ENCODE measurements at regions not wholly inside any gene's neighbourhood (a gene's known extent, or its start where the extent isn't known, plus 50 kb on each side); places are given as distances from the start of the nearest gene placed in this dataset.
"Not testable (repeated sequence)": the region's sequence is repeated elsewhere in the genome, so short reads cannot be mapped to it uniquely, and the experiment has no call there.

GRCh38 chr12:124070394-124071074, 97.5 kb downstream of the ZNF664 start:
- H3K27ac ChIP-seq (ENCODE audit: low read length); H3K4me3 ChIP-seq (ENCODE audit: low read depth in 2 of 2, low read length in 2 of 2); CTCF ChIA-PET; H3K9me3 ChIP-seq (ENCODE audit: control insufficient read depth, insufficient read depth, low read depth, low read length); DNase-seq (ENCODE audit: low read depth, low spot score); in situ Hi-C loops (cut with HindIII; ENCODE audit: low pct_unique_long_range_greater_than_20kb, low sequenced_read_pairs); intact Hi-C loops (cut with micrococcal nuclease; ENCODE audit: unreplicated experiment); H3K4me1 ChIP-seq (ENCODE audit: control insufficient read depth, insufficient read depth, low read length); POLR2A ChIA-PET; H3K27me3 ChIP-seq (ENCODE audit: control insufficient read depth, insufficient read depth, low read length); BruUV-seq (replicated peaks); ATAC-seq; H3K36me3 ChIP-seq (ENCODE audit: control insufficient read depth, insufficient read depth, low read length): not testable (repeated sequence)

GRCh38 chr12:124071075-124071443, 98.0 kb downstream of the ZNF664 start:
- Histone ChIP-seq H3K27me3 (ENCODE audit: control insufficient read depth, insufficient read depth, low read length) (no peaks in the 10 kb centered on the region), H3K27ac (ENCODE audit: low read length) (no peak overlapping the region), H3K36me3 (ENCODE audit: control insufficient read depth, insufficient read depth, low read length) (no peaks in the 10 kb centered on the region), H3K4me1 (ENCODE audit: control insufficient read depth, insufficient read depth, low read length) (no peaks in the 10 kb centered on the region), H3K4me3 (ENCODE audit: low read depth in 2 of 2, low read length in 2 of 2) (no peak overlapping the region), H3K9me3 (ENCODE audit: control insufficient read depth, insufficient read depth, low read depth, low read length) (peaks cover 2% of the 10 kb centered on the region; the same call in 1 of the 2 replicates)
- in situ Hi-C loops (cut with HindIII; ENCODE audit: low pct_unique_long_range_greater_than_20kb, low sequenced_read_pairs): no loop called here
- DNase-seq (ENCODE audit: low read depth, low spot score): no peak
- no TSS peak for BruUV-seq (replicated peaks)
- ChIA-PET CTCF (interaction anchor here (0.7 kb wide), 1 partner anchor 14 kb away, joined by 4 read pairs; no protein-coding TSS in a partner anchor), POLR2A (no interaction called here)
- intact Hi-C loops (cut with micrococcal nuclease; ENCODE audit: unreplicated experiment): no loop called here
- TF ChIP-seq TCF7L2 (IDR thresholded peaks at IDR 0.05; ENCODE audit: low read depth, low read length): no peak
- no peak for TF ChIP-seq SIN3A (IDR thresholded peaks at IDR 0.05; ENCODE audit: borderline replicate concordance, insufficient read depth, low read depth, low read length)
- no peak for TF ChIP-seq POLR2AphosphoS5 (IDR thresholded peaks at IDR 0.05; ENCODE audit: low read depth, low read length)
- TF ChIP-seq CTCF (IDR thresholded peaks at IDR 0.05): no peak
- TF ChIP-seq REST (IDR thresholded peaks at IDR 0.05; ENCODE audit: insufficient read depth in 1 of 2, low read depth in 2 of 2, low read length in 1 of 2): no peak
- no peak for ATAC-seq

- BruUV-seq (replicated peaks): no TSS peak
- H3K9me3 ChIP-seq (ENCODE audit: control insufficient read depth, insufficient read depth, low read depth, low read length): no peaks in the 10 kb centered on the region
- H3K27me3 ChIP-seq (ENCODE audit: control insufficient read depth, insufficient read depth, low read length): no peaks in the 10 kb centered on the region
- TF ChIP-seq TCF7L2 (IDR thresholded peaks at IDR 0.05; ENCODE audit: low read depth, low read length) (no peak), POLR2AphosphoS5 (IDR thresholded peaks at IDR 0.05; ENCODE audit: low read depth, low read length) (no peak), REST (IDR thresholded peaks at IDR 0.05; ENCODE audit: insufficient read depth in 1 of 2, low read depth in 2 of 2, low read length in 1 of 2) (no peak)
- no peaks in the 10 kb centered on the region for H3K4me1 ChIP-seq (ENCODE audit: control insufficient read depth, insufficient read depth, low read length)
- no peak for ATAC-seq
- ChIA-PET CTCF (no interaction called here), POLR2A (no interaction called here)
- DNase-seq (ENCODE audit: low read depth, low spot score): no peak
- H3K36me3 ChIP-seq (ENCODE audit: control insufficient read depth, insufficient read depth, low read length): no peaks in the 10 kb centered on the region
- H3K27ac ChIP-seq (ENCODE audit: low read length): no peak overlapping the region
- no peak overlapping the region for H3K4me3 ChIP-seq (ENCODE audit: low read depth in 2 of 2, low read length in 2 of 2)
- in situ Hi-C loops (cut with HindIII; ENCODE audit: low pct_unique_long_range_greater_than_20kb, low sequenced_read_pairs): no loop called here
- intact Hi-C loops (cut with micrococcal nuclease; ENCODE audit: unreplicated experiment): no loop called here
Measured at GRCh38 chr12:124073356-124074035, 100.5 kb downstream of the ZNF664 start.

Measured in Panc1 (cell line).